HG03354 (cell line): ENCODE measurements at regions not wholly inside any gene's neighbourhood (a gene's known extent, or its start where the extent isn't known, plus 50 kb on each side); places are given as distances from the start of the nearest gene placed in this dataset.
"Not testable (repeated sequence)": the region's sequence is repeated elsewhere in the genome, so short reads cannot be mapped to it uniquely, and the experiment has no call there.

Experiments used
- ATAC-seq: cut with Tn5 transposase; IDR thresholded peaks from one replicate; pipeline ENCODE4 v1.9.1; 2021; ENCODE audit warnings: mild to moderate bottlenecking; ENCODE audit not compliant: unreplicated experiment, poor library complexity, severe bottlenecking

- no peak for ATAC-seq
Measured at GRCh38 chr3:160047876-160048275, 59.2 kb downstream of the IL12A start.

GRCh38 chr3:160049038-160049437 is 60.4 kb downstream of the IL12A start:
- ATAC-seq: no peak

- no peak for ATAC-seq
Measured at GRCh38 chr3:160049565-160049964, 60.9 kb downstream of the IL12A start.

GRCh38 chr3:160049988-160050387 is 61.4 kb downstream of the IL12A start:
- no peak for ATAC-seq

- no peak for ATAC-seq
Measured at GRCh38 chr3:160052385-160053047, 63.9 kb downstream of the IL12A start.

- no peak for ATAC-seq
Measured at GRCh38 chr3:160053048-160053391, 64.4 kb downstream of the IL12A start.

- not testable (repeated sequence) for ATAC-seq
Measured at GRCh38 chr3:160054862-160055261, 66.2 kb downstream of the IL12A start.

GRCh38 chr3:160055659-160056058 is 67.0 kb downstream of the IL12A start:
- ATAC-seq: no peak

GRCh38 chr3:160057331-160057730 is 68.7 kb downstream of the IL12A start:
- no peak for ATAC-seq

- no peak for ATAC-seq
Measured at GRCh38 chr3:160060409-160061027, 71.9 kb downstream of the IL12A start.

- no peak for ATAC-seq
Measured at GRCh38 chr3:160061525-160061924, 72.9 kb downstream of the IL12A start.

- no peak for ATAC-seq
Measured at GRCh38 chr3:160065282-160065681, 76.6 kb downstream of the IL12A start.

- no peak for ATAC-seq
Measured at GRCh38 chr3:160065786-160066185, 77.2 kb downstream of the IL12A start.

- ATAC-seq: no peak
Measured at GRCh38 chr3:160069986-160070385, 81.4 kb downstream of the IL12A start.

GRCh38 chr3:160076519-160076918 is 87.9 kb downstream of the IL12A start:
- no peak for ATAC-seq

- ATAC-seq: no peak
Measured at GRCh38 chr3:160078533-160078932, 89.9 kb downstream of the IL12A start.

- no peak for ATAC-seq
Measured at GRCh38 chr3:160081958-160082533, 93.4 kb downstream of the IL12A start.

GRCh38 chr3:160084998-160085397 is 96.4 kb downstream of the IL12A start:
- ATAC-seq: no peak

- ATAC-seq: no peak
Measured at GRCh38 chr3:160088492-160089137, 100.0 kb downstream of the IL12A start.

GRCh38 chr3:160090653-160091052 is 102.0 kb downstream of the IL12A start:
- ATAC-seq: no peak

- no peak for ATAC-seq
Measured at GRCh38 chr3:160091441-160091840, 102.8 kb downstream of the IL12A start.
